ENCODE measurements at regions not wholly inside any gene's neighbourhood (a gene's known extent, or its start where the extent isn't known, plus 50 kb on each side); places are given as distances from the start of the nearest gene placed in this dataset.

- DNase-seq = no peak
Measured at GRCh38 chr15:29360152-29360551, 90.5 kb upstream of the NSMCE3 start.

GRCh38 chr15:29356786-29357185 lies 87.2 kb upstream of the NSMCE3 start:
- no peak for DNase-seq

DNA sequence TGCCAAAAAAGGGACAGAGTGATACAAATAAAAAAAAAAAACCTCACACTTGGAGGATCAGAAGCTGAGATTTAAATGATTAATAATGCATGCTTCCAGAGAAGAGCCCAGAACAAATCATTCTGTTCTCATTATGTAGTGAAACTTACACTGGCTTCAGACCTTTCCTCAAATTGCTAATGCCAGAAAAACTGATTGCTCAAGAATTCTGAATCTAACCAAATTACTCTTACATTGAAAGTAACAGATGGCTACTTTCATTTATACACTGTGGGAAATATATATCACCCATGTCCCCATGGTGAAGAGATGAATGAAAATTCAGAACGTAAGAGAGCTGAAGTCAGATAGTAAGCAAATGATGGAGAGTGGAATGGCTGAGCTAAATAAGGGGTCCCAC lies 85.9 kb upstream of the NSMCE3 start:
- DNase-seq = no peak

GRCh38 chr15:29352402-29352801 lies 82.8 kb upstream of the NSMCE3 start:
- DNase-seq = no peak

DNA sequence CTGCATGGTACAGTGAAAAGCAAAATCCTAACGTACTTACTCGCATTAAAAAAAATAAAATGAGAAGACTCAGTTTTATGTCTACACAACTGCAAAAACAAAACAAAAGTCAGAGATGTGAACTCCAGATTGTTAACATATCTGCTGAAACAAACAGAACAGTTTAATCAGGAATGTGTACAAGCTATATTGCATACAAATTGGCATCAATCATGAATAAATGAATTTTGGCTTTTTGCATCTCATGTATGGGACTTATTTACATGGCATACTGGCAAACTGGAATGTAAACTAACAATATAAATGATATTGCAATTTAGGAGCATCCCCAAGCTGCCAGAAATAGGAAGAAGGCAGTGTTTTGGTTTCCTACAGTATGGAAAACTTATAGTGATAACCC lies 79.6 kb upstream of the NSMCE3 start:
- no peak for DNase-seq

DNA sequence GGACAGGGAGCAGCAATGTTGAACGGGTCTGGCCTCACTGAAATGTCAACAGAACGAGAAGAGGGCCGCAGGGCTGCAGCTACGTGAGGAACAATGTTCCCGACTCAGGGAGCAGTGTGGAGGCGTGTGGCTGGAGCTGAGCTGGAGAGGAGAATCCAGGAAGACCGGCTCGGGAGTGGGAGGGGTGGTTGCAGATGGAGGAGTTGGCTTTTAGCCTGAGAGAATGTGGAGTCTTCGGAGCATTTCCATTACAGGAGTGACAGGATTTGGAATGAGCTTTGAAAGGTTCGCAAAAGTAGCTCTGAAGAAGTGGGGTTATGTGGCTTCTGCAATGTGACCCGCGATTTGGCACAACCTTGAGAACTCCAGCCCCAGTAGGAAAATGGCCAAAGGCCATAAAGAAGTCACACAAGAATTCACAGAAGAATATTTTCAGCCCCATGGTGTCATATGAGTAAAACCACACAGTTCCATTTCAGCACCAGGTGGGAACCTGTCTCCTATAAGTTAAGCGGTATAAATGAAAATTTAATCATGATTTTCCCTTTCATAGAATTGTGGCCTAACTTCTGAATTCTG lies 78.8 kb upstream of the NSMCE3 start:
- no peak for DNase-seq

DNA sequence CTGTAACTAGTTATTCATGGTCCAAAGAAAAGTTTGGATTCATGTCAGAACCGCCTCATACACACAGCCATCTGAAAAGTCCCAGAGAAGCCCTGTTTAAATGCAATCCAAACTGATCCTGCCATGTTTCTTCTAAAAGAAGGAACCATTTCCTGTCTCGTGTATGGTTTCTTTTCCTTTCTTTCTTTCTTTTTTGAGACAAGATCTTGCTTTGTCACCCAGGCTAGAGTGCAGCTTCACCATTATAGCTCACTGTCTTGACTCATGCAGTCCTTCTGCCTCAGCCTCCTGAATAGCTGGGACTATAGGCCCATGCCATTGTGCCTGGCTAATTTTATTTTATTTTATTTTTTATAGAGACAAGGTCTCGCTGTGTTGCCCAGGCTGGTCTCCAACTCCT lies 77.4 kb upstream of the NSMCE3 start:
- no peak for DNase-seq

GRCh38 chr15:29345549-29346525 lies 76.2 kb upstream of the NSMCE3 start:
- no peak for DNase-seq

- no peak for DNase-seq
Measured at GRCh38 chr15:29344474-29344873, 74.9 kb upstream of the NSMCE3 start.

GRCh38 chr15:29343229-29343628 lies 73.6 kb upstream of the NSMCE3 start:
- no peak for DNase-seq

DNA sequence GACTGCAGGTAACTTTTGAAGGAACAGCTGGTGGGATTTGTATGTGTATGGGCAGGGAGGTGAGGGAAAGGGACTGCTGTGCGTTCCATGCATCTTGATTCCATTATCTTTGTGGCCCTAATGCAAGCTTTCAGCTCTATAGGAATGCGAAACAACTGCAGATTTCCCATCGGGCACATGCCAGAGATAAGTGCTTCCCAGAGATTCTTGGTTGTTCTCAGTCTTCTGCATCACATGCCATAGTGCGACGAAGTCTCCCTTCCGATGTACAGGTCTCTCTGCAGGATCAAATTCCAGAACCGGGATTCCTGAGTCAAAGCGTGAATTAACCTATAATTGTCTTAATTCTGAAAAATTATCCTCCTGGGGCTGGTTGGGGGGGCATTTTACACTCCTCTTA lies 72.6 kb upstream of the NSMCE3 start:
- DNase-seq = no peak

DNA sequence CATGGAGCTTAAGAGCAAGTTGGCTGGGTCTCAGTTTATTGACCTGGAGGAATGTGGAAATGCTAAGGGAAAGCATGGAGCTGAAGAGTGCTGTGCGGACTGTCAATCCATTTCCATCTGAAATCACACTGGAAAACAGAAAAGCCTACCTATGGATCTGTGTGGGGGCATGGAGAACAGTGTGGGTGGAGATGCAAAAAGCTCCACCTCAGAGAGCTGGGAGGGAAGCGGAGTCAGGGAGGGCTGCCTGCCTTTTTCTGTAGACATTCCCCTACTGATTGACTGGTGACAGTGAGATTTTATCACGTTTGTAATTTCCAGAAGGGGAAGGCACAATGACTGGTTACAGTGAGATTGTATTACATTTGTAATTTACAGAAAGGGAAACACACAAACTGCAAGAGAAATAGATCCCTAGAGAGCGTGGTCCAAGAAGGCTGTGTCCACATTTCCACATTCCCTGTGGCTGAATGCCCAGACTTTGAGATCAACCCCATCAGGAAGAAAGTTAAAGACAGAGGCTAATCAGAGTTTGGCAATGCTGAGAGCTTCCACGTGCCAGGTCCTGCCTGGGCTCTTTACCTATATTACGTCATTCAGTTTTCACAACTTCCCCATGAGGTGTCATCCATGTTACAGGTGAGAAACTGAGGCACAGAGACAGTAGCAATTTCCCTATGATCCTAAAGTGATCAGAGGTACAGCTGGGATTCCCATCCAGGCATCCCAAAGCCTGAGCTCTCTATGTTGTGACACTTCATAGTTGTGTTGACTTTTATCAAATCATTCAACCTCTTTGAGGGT lies 67.7 kb upstream of the NSMCE3 start:
- DNase-seq = no peak

GRCh38 chr15:29334544-29334943 lies 64.9 kb upstream of the NSMCE3 start:
- no peak for DNase-seq

DNA sequence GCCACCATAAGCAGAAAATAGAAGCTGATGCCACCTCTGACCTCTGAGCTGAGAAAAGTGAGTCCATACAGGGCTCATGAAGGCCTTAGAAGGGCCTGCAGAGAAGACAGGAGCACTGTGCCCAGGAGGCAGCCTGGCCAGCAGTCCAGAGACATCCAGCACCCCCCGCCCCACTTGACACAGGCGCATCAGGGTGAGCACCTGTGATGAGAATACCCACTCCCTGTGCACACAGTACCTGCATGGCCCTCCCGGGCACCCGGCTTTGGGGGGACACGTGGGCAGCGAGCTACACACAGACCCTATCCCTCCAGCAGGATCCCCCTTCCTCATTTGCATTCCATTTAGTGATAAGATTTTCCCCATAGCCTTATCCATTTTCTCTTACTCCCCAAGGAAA lies 63.6 kb upstream of the NSMCE3 start:
- no peak for DNase-seq

DNA sequence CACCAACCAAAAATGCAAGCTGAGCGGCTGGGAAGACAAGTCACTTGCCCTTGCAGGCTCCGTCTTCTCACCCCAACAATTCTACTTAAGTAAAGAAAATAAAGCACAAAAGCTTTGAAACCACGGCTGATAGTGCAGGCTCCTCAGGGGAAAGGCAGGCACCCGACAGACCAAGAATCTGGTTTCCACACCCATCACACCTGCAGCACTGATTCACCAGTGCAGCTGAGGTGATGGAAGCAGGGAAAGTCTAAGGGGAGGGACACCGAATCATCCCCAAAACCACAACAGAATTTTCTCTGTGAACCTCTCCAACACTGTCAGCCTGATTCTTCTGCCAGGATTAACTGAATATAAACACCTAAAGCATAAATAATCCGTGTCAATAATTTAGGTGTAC lies 62.0 kb upstream of the NSMCE3 start:
- DNase-seq = no peak

DNA sequence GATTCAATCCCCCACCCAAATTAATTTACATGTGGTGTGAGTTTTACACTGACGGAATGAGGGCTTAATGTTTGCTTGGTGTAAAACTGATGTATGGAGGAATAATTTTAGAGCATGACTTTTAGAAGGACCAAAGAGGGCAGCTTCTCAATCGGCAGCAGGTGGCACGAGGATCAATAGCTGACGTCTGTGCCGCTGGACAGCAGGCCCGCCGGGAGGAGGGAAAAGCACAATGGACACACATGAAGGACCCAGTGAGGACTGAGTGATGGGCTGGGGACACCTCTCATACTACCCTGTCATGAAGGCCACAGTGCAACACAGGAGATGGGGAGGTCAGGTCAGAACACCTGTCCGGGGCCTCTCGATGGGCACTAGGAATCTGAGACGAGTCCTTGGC lies 61.4 kb upstream of the NSMCE3 start:
- DNase-seq = no peak

- no peak for DNase-seq
Measured at GRCh38 chr15:29324746-29325145, 55.1 kb upstream of the NSMCE3 start.

DNA sequence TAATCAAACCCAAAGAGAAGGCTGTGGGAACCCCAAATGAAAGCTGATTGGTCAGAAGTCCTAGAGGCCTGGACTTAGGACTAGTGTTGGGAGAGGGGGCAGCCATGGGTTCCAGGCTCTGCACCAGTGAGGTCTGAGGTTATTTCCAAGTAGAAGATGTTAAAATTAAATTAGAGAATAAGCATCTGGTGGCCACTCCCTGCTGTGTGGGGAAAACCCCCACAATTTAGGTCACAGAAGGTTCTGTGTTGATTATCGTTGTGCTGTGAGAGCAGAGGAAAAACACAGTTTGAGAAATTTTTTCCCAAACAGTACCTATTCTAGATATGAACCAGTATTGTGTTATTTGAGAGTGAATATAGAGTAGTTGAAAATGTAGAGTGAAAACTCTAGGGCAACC lies 53.9 kb upstream of the NSMCE3 start:
- DNase-seq = no peak

DNA sequence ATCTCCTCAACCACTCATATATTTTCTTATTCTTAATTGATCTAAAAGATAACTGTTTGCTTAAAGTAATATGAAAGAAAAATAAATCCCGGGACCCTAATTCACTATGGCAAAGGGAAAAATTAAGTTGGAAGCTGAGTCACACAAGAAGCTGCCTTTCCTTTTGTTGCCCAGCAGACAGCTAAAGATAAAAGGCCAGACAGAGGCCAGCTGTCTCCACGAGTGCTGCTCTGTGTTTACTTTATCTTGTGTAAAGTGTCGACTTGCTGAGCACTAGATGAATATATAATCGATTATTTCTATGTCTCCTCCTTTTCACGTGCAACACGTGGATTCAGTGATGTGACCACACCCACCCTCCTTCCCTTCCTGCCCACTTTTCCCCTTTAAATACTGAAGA lies 52.8 kb upstream of the NSMCE3 start:
- no peak for DNase-seq

DNA sequence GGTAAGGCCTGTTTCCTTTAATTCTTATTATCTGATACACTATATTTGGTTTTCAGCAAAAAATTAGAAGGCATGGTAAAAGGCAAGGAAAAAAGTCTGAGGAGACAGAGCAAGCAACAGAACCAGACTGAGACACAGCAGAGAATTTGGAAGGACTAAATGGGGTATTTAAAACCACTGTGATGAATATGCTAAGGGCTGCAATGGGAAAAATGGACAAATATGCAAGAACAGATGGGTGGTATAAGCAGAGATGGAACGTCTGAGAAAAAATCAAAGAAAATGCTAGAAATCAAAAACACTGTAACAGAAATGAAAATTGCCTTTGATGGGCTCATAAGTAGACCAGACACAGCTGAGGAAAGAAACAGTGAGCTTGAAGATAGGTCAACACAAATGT lies 50.8 kb upstream of the NSMCE3 start:
- no peak for DNase-seq

DNA sequence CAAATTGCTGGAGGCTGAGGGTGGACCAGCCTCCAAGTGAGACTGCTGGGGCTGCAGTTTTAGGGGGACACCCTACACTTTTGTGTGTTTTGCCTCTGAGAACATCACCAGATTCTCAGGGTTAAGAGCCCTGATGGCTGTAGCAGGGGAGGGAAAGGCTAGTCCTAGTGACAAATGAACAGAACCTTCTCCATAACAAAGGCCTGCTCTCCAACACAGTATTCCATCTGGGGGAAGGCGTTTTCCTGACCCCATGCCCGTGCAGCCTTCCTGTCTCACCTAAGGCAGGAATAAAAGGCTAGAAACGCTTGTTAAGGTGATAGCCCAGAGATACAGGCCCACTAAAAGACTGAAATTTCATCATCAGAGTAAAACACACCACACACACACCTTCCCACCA lies 50.2 kb upstream of the NSMCE3 start:
- DNase-seq = no peak
